H9 (cell line): ENCODE measurements at regions not wholly inside any gene's neighbourhood (a gene's known extent, or its start where the extent isn't known, plus 50 kb on each side); places are given as distances from the start of the nearest gene placed in this dataset.

ENCODE experiments used
- DNase-seq: peaks from one replicate; pipeline ENCODE4 v3.0.0-alpha.2; 2017
- H2AFZ ChIP-seq: one replicate; pipeline ENCODE4 v1.6.1; 2013; ENCODE audit warnings: mild to moderate bottlenecking, low read length, control low read depth, moderate library complexity
- H2AK5ac ChIP-seq: 2 replicates; pipeline ENCODE4 v1.6.1; 2013; ENCODE audit warnings: low read length, control low read depth, mixed read lengths; ENCODE audit not compliant: insufficient read length
- H2BK120ac ChIP-seq: one replicate; pipeline ENCODE4 v1.6.1; 2013; ENCODE audit warnings: low read depth, mild to moderate bottlenecking, low read length, control low read depth, inconsistent platforms; ENCODE audit not compliant: poor library complexity, severe bottlenecking
- H2BK12ac ChIP-seq: 2 replicates; pipeline ENCODE4 v1.6.1; 2013; ENCODE audit warnings: low read length, control low read depth, mixed read lengths, low read depth; ENCODE audit not compliant: insufficient read length
- H2BK15ac ChIP-seq: 2 replicates; pipeline ENCODE4 v1.6.1; 2013; ENCODE audit warnings: low read depth, low read length, control low read depth
- H2BK20ac ChIP-seq: one replicate; pipeline ENCODE4 v1.6.1; 2013; ENCODE audit warnings: low read depth, mild to moderate bottlenecking, low read length, control low read depth, inconsistent platforms; ENCODE audit not compliant: poor library complexity, severe bottlenecking
- H2BK5ac ChIP-seq: 2 replicates; pipeline ENCODE4 v1.6.1; 2013; ENCODE audit warnings: low read length, control low read depth, mixed read lengths; ENCODE audit not compliant: insufficient read length
- H3K14ac ChIP-seq: 2 replicates; pipeline ENCODE4 v1.6.1; 2013; ENCODE audit warnings: low read length, control low read depth; ENCODE audit not compliant: insufficient read depth
- H3K18ac ChIP-seq: 2 replicates; pipeline ENCODE4 v1.6.1; 2013; ENCODE audit warnings: low read depth, mild to moderate bottlenecking, mixed read lengths, low read length, control low read depth; ENCODE audit not compliant: insufficient read length
- H3K23ac ChIP-seq: 2 replicates; pipeline ENCODE4 v1.6.1; 2013; ENCODE audit warnings: low read length, control low read depth, mixed read lengths, low read depth; ENCODE audit not compliant: insufficient read length
- H3K23me2 ChIP-seq: 2 replicates; pipeline ENCODE4 v1.6.1; 2013; ENCODE audit warnings: low read depth, mild to moderate bottlenecking, mixed read lengths, low read length, control low read depth; ENCODE audit not compliant: insufficient read length, poor library complexity, severe bottlenecking
- H3K27ac ChIP-seq: 2 replicates; pipeline ENCODE4 v1.5.1; 2013; ENCODE audit warnings: low read length, control low read depth, mixed read lengths, low read depth; ENCODE audit not compliant: insufficient read length
- H3K27me3 ChIP-seq: 2 replicates; pipeline ENCODE4 v1.6.1; 2013; ENCODE audit warnings: low read length, control low read depth, inconsistent platforms; ENCODE audit not compliant: insufficient read depth
- H3K4ac ChIP-seq: 2 replicates; pipeline ENCODE4 v1.6.1; 2013; ENCODE audit warnings: low read depth, mild to moderate bottlenecking, control low read depth, inconsistent platforms, low read length, moderate library complexity
- H3K4me1 ChIP-seq: 2 replicates; pipeline ENCODE4 v1.6.1; 2013; ENCODE audit warnings: low read length, control low read depth, inconsistent platforms; ENCODE audit not compliant: insufficient read depth
- H3K4me2 ChIP-seq: 2 replicates; pipeline ENCODE4 v1.6.1; 2013; ENCODE audit warnings: low read length, control low read depth, mixed read lengths; ENCODE audit not compliant: insufficient read length, insufficient read depth
- H3K56ac ChIP-seq: 2 replicates; pipeline ENCODE4 v1.6.1; 2013; ENCODE audit warnings: low read depth, mild to moderate bottlenecking, mixed read lengths, low read length, control low read depth; ENCODE audit not compliant: insufficient read length
- H3K79me1 ChIP-seq: 2 replicates; pipeline ENCODE4 v1.6.1; 2013; ENCODE audit warnings: low read depth, mild to moderate bottlenecking, moderate library complexity, low read length, control low read depth, inconsistent platforms; ENCODE audit not compliant: insufficient read depth, poor library complexity, severe bottlenecking
- H3K79me2 ChIP-seq: 2 replicates; pipeline ENCODE4 v1.6.1; 2013; ENCODE audit warnings: low read length, control low read depth, inconsistent platforms; ENCODE audit not compliant: insufficient read depth
- H3K9ac ChIP-seq: 2 replicates; pipeline ENCODE4 v1.6.1; 2013; ENCODE audit warnings: low read length, control low read depth, mixed read lengths; ENCODE audit not compliant: insufficient read length; ENCODE audit errors: extremely low read depth
- H3K9me3 ChIP-seq: one replicate; pipeline ENCODE4 v1.6.1; 2013; ENCODE audit warnings: low read depth, low read length, inconsistent platforms; ENCODE audit not compliant: control insufficient read depth
- H3T11ph ChIP-seq: one replicate; pipeline ENCODE4 v1.6.1; 2013; ENCODE audit warnings: mild to moderate bottlenecking, low read length, control low read depth, inconsistent platforms
- H4K20me1 ChIP-seq: one replicate; pipeline ENCODE4 v1.6.1; 2013; ENCODE audit not compliant: control insufficient read depth, insufficient read length, insufficient read depth
- H4K5ac ChIP-seq: 2 replicates; pipeline ENCODE4 v1.6.1; 2013; ENCODE audit warnings: low read depth, mild to moderate bottlenecking, mixed read lengths, low read length, control low read depth; ENCODE audit not compliant: insufficient read length
- H4K8ac ChIP-seq: replicated peaks from 2 replicates; pipeline ENCODE4 v1.6.1; 2013; ENCODE audit warnings: low read length, control low read depth, mixed read lengths, low read depth; ENCODE audit not compliant: insufficient read length
- H4K91ac ChIP-seq: 2 replicates; pipeline ENCODE4 v1.6.1; 2013; ENCODE audit warnings: low read depth, mild to moderate bottlenecking, moderate library complexity, mixed read lengths, low read length, control low read depth; ENCODE audit not compliant: insufficient read length
- H3K27ac Mint-ChIP-seq, 3 experiments: 2 replicates in 2 of 3; 3 replicates in 1 of 3; pipeline ENCODE4 v1.8.0; 2020 to 2021; ENCODE audit warnings: mixed read lengths in 3 of 3, mild to moderate bottlenecking in 1 of 3, moderate library complexity in 1 of 3
- H3K27me3 Mint-ChIP-seq: 2 replicates; pipeline ENCODE4 v1.8.0; 2021; ENCODE audit warnings: low read depth, mild to moderate bottlenecking, moderate library complexity, mixed read lengths
- H3K36me3 Mint-ChIP-seq, 3 experiments: 2 replicates in 2 of 3; 3 replicates in 1 of 3; pipeline ENCODE4 v1.8.0; 2020 to 2021; ENCODE audit warnings: low read depth in 3 of 3, mixed read lengths in 3 of 3; ENCODE audit not compliant: insufficient read depth in 1 of 3
- H3K4me1 Mint-ChIP-seq, 2 experiments: 2 replicates each; pipeline ENCODE4 v1.8.0; 2020; ENCODE audit warnings: mixed read lengths in 2 of 2
- H3K4me3 Mint-ChIP-seq, 2 experiments: 2 replicates in 1 of 2; 3 replicates in 1 of 2; pipeline ENCODE4 v1.8.0; 2020 to 2021; ENCODE audit warnings: mild to moderate bottlenecking in 2 of 2, mixed read lengths in 2 of 2, moderate library complexity in 1 of 2
- H3K9me3 Mint-ChIP-seq, 2 experiments: 2 replicates in 1 of 2; 3 replicates in 1 of 2; pipeline ENCODE4 v1.8.0; 2020; ENCODE audit warnings: mild to moderate bottlenecking in 2 of 2, mixed read lengths in 2 of 2, moderate library complexity in 1 of 2
- CTCF ChIP-seq: fragments of 200-600 bp; sonication (generic); conservative IDR thresholded peaks from 3 replicates; pipeline ENCODE4 v1.8.0; 2021; ENCODE audit warnings: antibody characterized with exemption, mild to moderate bottlenecking
- WGBS: extraction: QIAGEN DNeasy Blood & Tissue Kit; methylation state at CpG from one replicate; pipeline ENCODE4 v1.1.7; 2013; ENCODE audit warnings: missing lambda C conversion rate, low lambda C conversion rate, mixed read lengths; ENCODE audit not compliant: insufficient read length; ENCODE audit errors: extremely low coverage; 5-methylcytosine and 5-hydroxymethylcytosine counted together

- Mint-ChIP-seq H3K4me3 (no peak overlapping the region), H3K27ac (no peak overlapping the region), H3K27me3 (no peaks in the 10 kb centered on the region), H3K36me3 (peaks cover 12 to 22% (median 14%) of the 10 kb centered on the region in 3 experiments; a peak in 6 of 7 replicates), H3K4me1 (peaks cover 3% of the 10 kb centered on the region in 2 experiments; a peak in 1 of 4 replicates), H3K9me3 (peaks cover 22 to 24% of the 10 kb centered on the region in 2 experiments)
- Histone ChIP-seq H3K9me3 (no peaks in the 10 kb centered on the region), H3T11ph (no peak overlapping the region), H4K5ac (no peak overlapping the region), H3K23ac (no peak overlapping the region), H2BK12ac (no peak overlapping the region), H3K14ac (no peak overlapping the region), H3K27me3 (no peaks in the 10 kb centered on the region), H3K4me1 (no peaks in the 10 kb centered on the region), H2BK5ac (no peak overlapping the region), H4K20me1 (no peaks in the 10 kb centered on the region), H2BK120ac (no peak overlapping the region), H3K27ac (no peak overlapping the region), H3K79me2 (no peaks in the 10 kb centered on the region), H4K91ac (no peak overlapping the region), H3K9ac (no peak overlapping the region), H3K79me1 (no peaks in the 10 kb centered on the region), H3K18ac (no peak overlapping the region), H2BK15ac (no peak overlapping the region), H4K8ac (no peak overlapping the region), H3K4me2 (no peak overlapping the region), H2AK5ac (no peak overlapping the region), H2AFZ (no peak overlapping the region), H3K23me2 (no peaks in the 10 kb centered on the region), H2BK20ac (no peak overlapping the region), H3K56ac (no peak overlapping the region), H3K4ac (no peak overlapping the region)
- TF ChIP-seq CTCF: no peak
- WGBS: no CpG with 5 or more reads among the region's 2 CpGs
- DNase-seq: no peak
Measured at GRCh38 chr6:112764377-112764776, 417.2 kb downstream of the RFPL4B start.
